NT2/D1 (cell line): ENCODE measurements at regions not wholly inside any gene's neighbourhood (a gene's known extent, or its start where the extent isn't known, plus 50 kb on each side); places are given as distances from the start of the nearest gene placed in this dataset.

ENCODE experiments used
- DNase-seq: peaks from one replicate; pipeline ENCODE4 v3.0.0-alpha.2; 2011; ENCODE audit warnings: low read depth, low spot score
- H3K27me3 ChIP-seq: 2 replicates; pipeline ENCODE4 v1.6.0; 2011; ENCODE audit warnings: mild to moderate bottlenecking; ENCODE audit not compliant: insufficient read length, insufficient read depth
- H3K36me3 ChIP-seq: 2 replicates; pipeline ENCODE4 v1.6.1; 2011; ENCODE audit warnings: mild to moderate bottlenecking, low read length, mixed read lengths; ENCODE audit not compliant: insufficient read depth, insufficient read length
- H3K4me1 ChIP-seq: 2 replicates; pipeline ENCODE4 v1.5.1; 2011; ENCODE audit not compliant: insufficient read depth, insufficient read length
- H3K4me3 ChIP-seq: 2 replicates; pipeline ENCODE4 v1.5.1; 2011; ENCODE audit warnings: low read depth; ENCODE audit not compliant: insufficient read length
- H3K9ac ChIP-seq: 2 replicates; pipeline ENCODE4 v1.6.0; 2011; ENCODE audit warnings: low read depth; ENCODE audit not compliant: insufficient read length
- H3K9me3 ChIP-seq: 2 replicates; pipeline ENCODE4 v1.5.1; 2011; ENCODE audit warnings: mild to moderate bottlenecking, low read length; ENCODE audit not compliant: insufficient read depth
- SUZ12 ChIP-seq: IDR thresholded peaks from 2 replicates; pipeline ENCODE4 v1.6.1; 2011; ENCODE audit not compliant: insufficient read length, insufficient read depth; ENCODE audit errors: extremely low read depth
- YY1 ChIP-seq: IDR thresholded peaks from 2 replicates; pipeline ENCODE4 v1.6.1; 2011; ENCODE audit not compliant: insufficient read length, insufficient read depth
- ZNF274 ChIP-seq: IDR thresholded peaks from 2 replicates; pipeline ENCODE4 v1.6.1; 2011; ENCODE audit warnings: mild to moderate bottlenecking, low read depth, low read length

GRCh38 chr2:180682871-180683270 is 297.5 kb upstream of the UBE2E3 start:
- H3K9ac ChIP-seq = no peak overlapping the region
- H3K4me1 ChIP-seq = no peaks in the 10 kb centered on the region
- H3K27me3 ChIP-seq = no peaks in the 10 kb centered on the region
- no peaks in the 10 kb centered on the region for H3K36me3 ChIP-seq
- TF ChIP-seq ZNF274 (no peak), YY1 (no peak), SUZ12 (no peak)
- no peaks in the 10 kb centered on the region for H3K9me3 ChIP-seq
- no peak for DNase-seq
- H3K4me3 ChIP-seq = no peak overlapping the region

DNA sequence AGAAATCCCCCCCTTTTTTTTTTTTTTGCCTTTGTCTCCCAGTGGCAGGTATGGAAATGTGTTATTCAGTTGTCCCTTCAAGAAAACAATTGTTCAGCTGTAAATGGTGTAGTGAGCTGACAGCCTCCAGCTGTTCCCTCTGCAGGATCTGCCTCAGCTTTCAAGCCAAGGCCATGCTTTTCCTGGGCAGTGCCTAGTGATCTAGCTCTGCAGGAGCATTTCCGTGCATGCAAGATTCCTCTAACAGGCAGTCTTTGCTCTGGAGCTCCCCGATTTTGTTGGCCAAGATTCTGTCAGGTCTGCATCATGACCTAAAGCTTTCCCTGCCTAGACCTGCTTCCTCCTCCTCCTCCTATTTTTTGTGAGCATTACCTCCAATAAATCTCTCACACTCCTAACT is 300.7 kb upstream of the UBE2E3 start:
- Histone ChIP-seq H3K36me3 (no peaks in the 10 kb centered on the region), H3K9ac (no peak overlapping the region), H3K4me1 (no peaks in the 10 kb centered on the region), H3K27me3 (no peaks in the 10 kb centered on the region), H3K9me3 (no peaks in the 10 kb centered on the region), H3K4me3 (no peak overlapping the region)
- peak; percentile 33 for DNase-seq
- TF ChIP-seq SUZ12 (no peak), ZNF274 (no peak), YY1 (no peak)

- Histone ChIP-seq H3K4me1 (no peaks in the 10 kb centered on the region), H3K9me3 (no peaks in the 10 kb centered on the region), H3K4me3 (no peak overlapping the region), H3K27me3 (no peaks in the 10 kb centered on the region), H3K36me3 (no peaks in the 10 kb centered on the region), H3K9ac (no peak overlapping the region)
- DNase-seq = no peak
- TF ChIP-seq SUZ12 (no peak), ZNF274 (no peak), YY1 (no peak)
These were observed 301.8 kb upstream of the UBE2E3 start for GRCh38 chr2:180678625-180678972.

- no peaks in the 10 kb centered on the region for H3K9me3 ChIP-seq
- no peak for DNase-seq
- no peaks in the 10 kb centered on the region for H3K36me3 ChIP-seq
- TF ChIP-seq SUZ12 = no peak
- TF ChIP-seq YY1 = no peak
- TF ChIP-seq ZNF274 = no peak
- H3K4me1 ChIP-seq = no peaks in the 10 kb centered on the region
- H3K4me3 ChIP-seq = no peak overlapping the region
- H3K27me3 ChIP-seq = no peaks in the 10 kb centered on the region
- no peak overlapping the region for H3K9ac ChIP-seq
These were observed 302.3 kb upstream of the UBE2E3 start for GRCh38 chr2:180677930-180678624.

DNA sequence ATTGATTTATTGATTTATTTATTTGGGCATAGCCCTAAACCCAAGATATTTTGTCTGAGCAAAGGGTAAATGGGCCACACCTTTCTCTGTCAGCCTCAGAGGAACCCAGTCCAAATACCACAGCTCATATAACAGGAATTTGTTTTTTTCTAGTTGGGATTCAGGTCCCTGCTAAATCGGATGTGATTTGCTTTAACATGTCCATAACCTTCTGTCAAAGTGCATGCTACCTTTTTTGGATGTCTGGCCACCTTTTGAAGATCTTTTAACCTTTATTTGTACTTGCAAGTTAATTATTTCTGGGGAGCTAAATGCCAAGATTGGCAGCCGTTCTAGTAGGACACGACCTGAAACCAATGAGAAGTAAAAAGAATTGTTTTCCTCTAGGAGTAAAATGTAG is 303.2 kb upstream of the UBE2E3 start:
- TF ChIP-seq SUZ12 (no peak), ZNF274 (no peak), YY1 (no peak)
- DNase-seq = no peak
- Histone ChIP-seq H3K36me3 (no peaks in the 10 kb centered on the region), H3K9ac (no peak overlapping the region), H3K4me3 (no peak overlapping the region), H3K27me3 (no peaks in the 10 kb centered on the region), H3K4me1 (no peaks in the 10 kb centered on the region), H3K9me3 (no peaks in the 10 kb centered on the region)

GRCh38 chr2:180676520-180677025 is 303.8 kb upstream of the UBE2E3 start:
- DNase-seq = no peak
- Histone ChIP-seq H3K4me1 (no peaks in the 10 kb centered on the region), H3K4me3 (no peak overlapping the region), H3K27me3 (no peaks in the 10 kb centered on the region), H3K36me3 (no peaks in the 10 kb centered on the region), H3K9me3 (no peaks in the 10 kb centered on the region), H3K9ac (no peak overlapping the region)
- TF ChIP-seq YY1 (no peak), SUZ12 (no peak), ZNF274 (no peak)

- TF ChIP-seq SUZ12 = no peak
- no peak for TF ChIP-seq ZNF274
- no peak for TF ChIP-seq YY1
- no peak overlapping the region for H3K9ac ChIP-seq
- no peaks in the 10 kb centered on the region for H3K9me3 ChIP-seq
- H3K4me1 ChIP-seq = no peaks in the 10 kb centered on the region
- H3K4me3 ChIP-seq = no peak overlapping the region
- H3K27me3 ChIP-seq = no peaks in the 10 kb centered on the region
- DNase-seq = no peak
- H3K36me3 ChIP-seq = no peaks in the 10 kb centered on the region
These were observed 305.2 kb upstream of the UBE2E3 start for GRCh38 chr2:180675170-180675569.
